HG03280 (cell line): ENCODE measurements at regions not wholly inside any gene's neighbourhood (a gene's known extent, or its start where the extent isn't known, plus 50 kb on each side); places are given as distances from the start of the nearest gene placed in this dataset.

Experiments used
- ATAC-seq: cut with Tn5 transposase; IDR thresholded peaks from one replicate; pipeline ENCODE4 v1.9.1; 2021; ENCODE audit warnings: mild to moderate bottlenecking, moderate library complexity; ENCODE audit not compliant: unreplicated experiment

- ATAC-seq: no peak
Observed at GRCh38 chr18:66759050-66759828, 155.3 kb upstream of the CDH19 start.

- no peak for ATAC-seq
Observed at GRCh38 chr18:66757946-66758345, 154.1 kb upstream of the CDH19 start.

DNA sequence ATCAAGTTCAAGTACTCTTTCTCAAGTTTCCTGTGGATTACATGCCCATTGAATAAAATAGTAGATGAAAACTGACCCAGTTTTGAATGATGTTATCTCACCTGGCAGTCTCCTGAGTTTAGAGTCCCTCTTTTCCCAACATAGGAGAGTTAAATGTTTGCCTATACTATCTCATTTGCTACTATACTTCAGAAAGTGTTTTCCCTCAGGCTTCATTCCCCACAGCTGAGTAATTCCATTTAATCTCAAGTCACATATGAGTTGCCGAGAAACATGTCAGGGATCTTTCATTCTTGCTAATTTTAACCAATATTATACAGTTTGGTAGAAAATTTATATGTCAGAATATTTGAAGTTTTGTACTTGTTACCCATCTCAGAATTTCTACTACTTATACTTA, 150.4 kb upstream of the CDH19 start:
- ATAC-seq: no peak

DNA sequence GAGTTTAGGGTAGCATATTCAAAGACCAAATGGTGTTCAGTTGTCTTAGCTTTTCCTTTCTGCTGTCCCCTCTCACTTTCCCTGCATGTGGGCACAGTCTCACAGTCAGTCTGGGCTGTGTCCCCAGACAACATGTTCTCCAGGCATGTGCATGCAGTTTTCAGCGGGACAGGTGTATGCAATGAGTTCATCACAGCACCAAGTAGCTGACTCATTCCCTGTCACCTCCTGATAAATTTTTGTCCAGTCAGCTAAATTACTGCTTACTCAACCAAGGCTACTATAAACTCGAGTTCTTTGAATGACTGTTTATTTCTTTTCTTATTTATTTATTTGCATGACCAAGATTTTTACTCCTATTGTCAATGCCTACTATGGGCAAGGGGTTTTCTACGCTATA, 148.8 kb upstream of the CDH19 start:
- ATAC-seq: no peak

DNA sequence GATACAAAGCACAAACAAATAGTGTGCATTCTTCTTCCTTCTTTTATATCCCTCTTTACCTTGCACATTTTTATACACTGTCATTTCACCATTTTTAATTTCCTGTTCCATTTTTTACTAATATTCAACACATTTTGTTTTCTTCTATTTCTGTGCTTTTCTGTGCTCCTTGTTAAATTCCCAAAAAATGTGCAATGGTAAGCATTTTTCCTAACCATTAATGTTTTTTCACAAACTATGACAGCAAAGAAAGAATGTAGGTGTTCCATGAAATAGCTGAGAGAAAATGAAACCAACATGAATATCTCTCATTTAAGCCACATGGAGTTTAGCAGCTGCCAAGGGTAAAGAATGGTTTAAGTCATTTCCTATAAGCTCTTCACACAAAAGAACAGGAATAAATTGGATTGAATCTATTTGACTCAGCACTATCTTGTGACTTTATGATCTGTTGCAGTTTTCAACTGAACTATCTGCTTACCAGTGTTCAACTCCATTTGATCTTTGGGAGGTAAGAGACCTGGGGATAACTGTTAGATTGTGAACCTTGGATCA, 145.7 kb upstream of the CDH19 start:
- ATAC-seq: no peak

DNA sequence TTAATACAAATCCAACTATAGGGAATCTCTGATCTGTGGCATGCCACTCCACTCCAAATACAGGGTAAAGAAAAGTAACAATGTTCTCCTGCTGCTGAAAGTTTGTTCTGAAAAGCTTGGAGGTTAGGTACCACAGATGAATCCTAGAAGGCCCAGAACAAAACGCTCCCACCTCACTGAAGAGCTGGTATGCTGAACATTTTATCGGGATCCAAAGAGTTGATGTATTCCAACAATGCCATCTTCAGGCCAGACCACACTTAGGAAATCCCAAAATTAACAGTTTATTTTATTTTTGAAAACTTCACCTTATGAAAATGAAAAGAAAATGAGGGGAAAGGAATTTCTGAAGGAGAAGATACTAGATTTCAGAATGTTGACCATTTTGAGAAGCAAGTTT, 145.1 kb upstream of the CDH19 start:
- no peak for ATAC-seq

DNA sequence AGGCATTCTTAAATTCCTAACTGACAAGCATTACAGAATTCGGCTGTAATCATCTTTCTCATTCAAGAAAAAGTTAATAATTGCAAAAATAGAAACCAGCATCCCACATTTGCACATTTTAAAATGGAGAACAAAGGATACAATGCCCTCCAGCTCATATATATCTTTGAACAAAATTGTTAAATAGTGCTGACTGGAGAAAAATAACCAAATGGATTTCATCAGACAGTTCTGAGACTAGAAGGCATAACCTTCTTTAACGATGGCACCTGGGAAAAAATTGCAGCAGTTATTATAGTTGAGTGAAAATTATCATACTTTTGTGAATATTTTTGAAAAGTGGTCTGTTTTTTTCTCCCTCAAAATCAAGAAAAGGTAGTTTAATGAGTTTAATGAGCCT, 138.9 kb upstream of the CDH19 start:
- ATAC-seq: no peak

DNA sequence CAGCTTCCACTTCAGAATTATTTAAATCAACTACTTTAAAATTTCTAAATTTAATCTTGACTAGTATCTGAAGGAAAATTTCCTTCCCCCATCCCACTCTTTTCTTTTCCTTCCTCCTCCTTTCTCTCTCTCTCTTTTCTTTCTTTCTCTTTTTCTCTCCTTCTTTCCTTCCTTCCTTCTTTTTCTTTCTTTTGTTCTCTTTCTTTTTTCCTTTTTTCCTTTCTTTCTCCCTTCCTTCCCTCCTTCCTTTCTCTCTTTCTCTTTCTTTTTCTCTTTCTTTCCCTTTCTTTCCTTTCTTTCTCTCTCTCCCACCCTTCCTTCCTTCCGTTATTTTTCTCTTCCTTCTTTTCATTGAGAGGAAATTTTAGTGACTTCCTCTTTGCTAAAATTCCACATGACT, 132.0 kb upstream of the CDH19 start:
- ATAC-seq: no peak

DNA sequence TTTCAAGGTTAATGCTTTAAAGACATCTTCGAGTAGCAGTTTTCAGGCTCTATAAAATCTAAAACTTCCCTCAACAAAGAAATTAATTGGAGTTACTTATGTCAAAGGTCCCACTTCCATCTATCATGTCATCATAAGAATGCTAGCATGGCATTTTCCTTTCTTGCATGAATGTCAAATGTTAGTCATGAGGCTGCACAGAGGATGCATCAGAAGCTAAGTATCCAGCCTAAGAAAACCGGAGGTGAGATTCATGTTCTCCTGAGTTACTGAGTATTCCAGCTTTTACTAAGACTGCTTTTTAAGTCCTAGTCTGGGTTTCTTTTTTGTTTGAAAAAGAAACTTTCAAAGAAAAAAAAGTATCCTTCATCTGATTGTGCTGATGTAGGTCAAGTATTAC, 130.6 kb upstream of the CDH19 start:
- no peak for ATAC-seq

DNA sequence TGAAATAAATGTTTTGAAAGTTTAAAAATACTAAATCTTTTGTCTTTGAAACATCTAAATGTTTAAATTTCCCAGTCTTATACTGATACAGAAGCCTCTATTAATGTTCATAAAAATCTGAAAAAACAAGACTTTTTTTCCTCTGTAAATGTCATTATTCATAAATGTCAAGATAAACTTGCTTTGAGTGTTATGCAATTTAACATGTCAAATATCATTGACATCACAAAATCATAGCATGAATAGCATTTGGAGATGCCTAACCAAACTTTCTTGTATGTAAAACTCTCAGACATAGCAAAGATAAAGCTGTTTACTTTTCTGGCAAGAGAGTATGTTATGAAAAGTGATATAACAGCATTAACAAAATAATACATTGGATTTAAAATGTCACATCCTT, 128.0 kb upstream of the CDH19 start:
- ATAC-seq: no peak

DNA sequence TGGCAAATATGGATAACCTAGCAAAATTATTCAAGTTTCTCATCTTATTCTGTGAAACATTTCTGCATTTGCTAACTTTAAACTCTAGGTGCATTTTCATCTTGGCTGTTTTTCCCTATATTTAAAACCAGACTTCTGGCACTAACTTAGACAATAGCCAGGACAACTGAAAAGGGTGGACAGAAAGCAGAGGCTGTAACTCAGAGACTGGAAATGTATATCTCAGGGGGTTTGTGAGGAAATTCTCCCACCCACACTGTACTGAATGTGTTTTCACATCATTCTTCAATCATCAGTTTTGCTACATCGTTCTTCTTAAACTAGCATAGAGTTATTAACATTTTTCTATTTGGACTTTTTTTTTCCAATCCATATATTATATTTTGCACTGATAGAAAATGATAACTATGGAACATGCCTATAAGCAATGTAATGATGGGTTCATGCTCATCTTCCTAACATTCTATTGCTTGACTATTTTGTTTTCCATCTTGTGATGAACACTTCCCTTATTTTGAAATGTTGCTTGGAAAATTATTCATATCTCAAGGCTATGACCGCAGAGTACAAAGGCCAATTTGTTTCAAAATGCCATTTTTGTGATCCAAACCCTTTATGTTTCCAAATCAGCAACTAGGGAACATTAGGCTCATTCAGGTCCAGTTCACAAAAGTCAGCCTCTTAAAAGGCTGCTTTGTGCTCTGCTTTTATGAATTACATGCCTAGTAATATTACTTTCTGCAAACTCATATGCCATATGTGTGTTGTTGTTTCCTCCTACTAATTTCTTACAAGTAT, 125.8 kb upstream of the CDH19 start:
- no peak for ATAC-seq

- ATAC-seq: no peak
Observed at GRCh38 chr18:66728951-66729350, 125.1 kb upstream of the CDH19 start.

- no peak for ATAC-seq
Observed at GRCh38 chr18:66727991-66728390, 124.1 kb upstream of the CDH19 start.

DNA sequence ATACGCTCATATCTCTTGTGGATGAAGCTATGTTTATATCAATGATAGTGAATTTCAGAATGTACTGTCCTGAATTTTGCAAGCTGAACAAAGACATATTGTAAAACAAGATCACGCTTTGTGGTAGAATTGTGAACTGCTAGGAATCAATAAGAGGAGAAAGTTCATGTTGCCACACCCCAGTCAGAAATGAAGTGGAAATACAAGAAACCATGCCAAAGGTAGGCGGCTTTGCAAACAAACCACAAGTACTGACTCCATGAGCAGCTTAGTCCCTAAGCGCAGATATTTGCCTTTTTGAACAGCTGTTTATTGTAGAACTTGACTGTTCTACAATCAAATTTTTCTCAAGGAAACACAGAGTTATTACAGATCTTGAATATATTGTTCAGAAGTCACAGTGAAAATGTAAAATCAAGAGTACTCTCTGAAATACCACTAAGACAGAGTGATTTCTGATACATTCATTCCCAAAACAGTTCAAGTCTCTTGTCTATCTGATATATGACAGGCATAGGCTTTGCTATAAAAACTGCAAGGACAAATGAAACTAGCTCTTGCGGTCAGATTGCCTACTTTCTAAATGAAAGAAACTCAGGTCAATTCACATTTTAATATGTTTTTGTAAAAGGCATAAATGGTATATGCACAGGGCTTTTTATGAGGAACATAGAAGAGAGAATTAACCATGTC, 120.9 kb upstream of the CDH19 start:
- no peak for ATAC-seq

DNA sequence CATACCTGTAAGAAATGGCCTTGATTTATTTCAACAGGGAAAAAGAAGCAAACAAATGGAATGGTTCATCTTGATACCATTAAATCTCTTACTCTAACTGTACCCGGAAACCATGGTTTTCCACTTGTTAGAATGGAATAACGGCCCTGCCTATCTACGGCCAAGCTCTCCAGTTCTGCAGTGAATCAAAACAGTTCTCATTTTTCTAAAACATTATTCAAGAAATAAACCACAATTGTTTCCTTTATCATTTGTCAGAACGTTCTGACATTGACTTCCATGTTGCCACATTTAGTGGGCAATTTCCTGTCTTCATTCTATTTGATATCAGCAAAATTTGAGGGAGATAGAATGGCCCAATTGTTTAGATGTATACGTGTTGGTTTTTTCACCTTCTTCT, 118.8 kb upstream of the CDH19 start:
- no peak for ATAC-seq

DNA sequence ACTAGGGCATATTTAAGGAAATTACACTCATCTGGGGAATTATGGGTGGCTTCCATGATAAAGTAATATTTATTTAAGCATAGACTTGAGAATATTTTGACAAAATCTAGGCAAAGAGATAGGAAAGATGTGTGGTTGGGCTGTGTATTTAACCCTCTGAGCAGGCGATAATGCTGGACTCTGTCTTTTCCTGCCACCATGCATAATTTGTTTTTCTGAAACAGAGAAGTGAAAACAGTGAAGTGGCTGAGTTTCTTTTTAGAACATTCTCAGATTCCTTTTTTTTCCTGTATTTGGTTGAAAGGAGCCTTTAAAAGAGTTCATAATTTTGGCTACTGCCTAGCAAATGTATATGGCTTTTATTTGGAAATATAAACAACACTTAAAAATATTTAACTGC, 104.8 kb upstream of the CDH19 start:
- no peak for ATAC-seq

GRCh38 chr18:66707473-66707872, 103.6 kb upstream of the CDH19 start:
- ATAC-seq: no peak

DNA sequence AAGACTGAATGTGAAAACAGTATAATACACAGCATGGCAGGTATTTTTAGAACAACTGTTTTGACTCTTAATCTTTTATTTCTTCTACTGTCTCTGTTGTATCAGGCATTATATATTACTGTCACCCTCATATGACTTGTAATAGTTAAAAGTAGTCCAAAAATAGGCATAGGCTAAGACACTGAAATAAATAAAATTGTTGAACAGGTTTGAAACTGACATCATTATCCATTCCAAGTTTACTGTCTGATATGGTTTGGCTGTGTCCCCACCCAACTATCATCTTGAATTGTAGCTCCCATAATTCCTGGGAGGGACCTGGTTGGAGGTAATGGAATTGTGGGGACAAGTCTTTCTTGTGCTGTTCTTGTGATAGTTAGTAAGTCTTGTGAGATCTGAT, 91.4 kb upstream of the CDH19 start:
- ATAC-seq: no peak

GRCh38 chr18:66694852-66695251, 91.0 kb upstream of the CDH19 start:
- no peak for ATAC-seq

DNA sequence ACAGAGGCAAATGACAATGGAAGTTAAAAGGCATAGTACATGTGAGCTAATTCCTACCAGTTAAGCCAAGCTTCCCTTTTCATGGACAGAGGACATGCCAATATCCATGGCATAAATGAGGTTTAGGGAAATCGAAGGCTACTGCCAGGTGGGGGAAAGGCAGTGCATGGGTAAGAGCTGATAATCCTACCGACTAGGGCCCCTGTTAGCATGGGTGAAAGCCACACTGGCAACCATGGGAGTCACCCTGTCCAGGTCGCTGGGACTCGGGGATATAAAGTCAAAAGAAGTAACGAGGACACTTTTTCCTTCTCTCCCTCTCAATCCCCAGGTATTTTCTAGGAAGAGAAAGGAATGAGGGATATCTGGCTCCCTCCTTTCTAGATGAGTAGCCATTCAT, 83.7 kb upstream of the CDH19 start:
- no peak for ATAC-seq

DNA sequence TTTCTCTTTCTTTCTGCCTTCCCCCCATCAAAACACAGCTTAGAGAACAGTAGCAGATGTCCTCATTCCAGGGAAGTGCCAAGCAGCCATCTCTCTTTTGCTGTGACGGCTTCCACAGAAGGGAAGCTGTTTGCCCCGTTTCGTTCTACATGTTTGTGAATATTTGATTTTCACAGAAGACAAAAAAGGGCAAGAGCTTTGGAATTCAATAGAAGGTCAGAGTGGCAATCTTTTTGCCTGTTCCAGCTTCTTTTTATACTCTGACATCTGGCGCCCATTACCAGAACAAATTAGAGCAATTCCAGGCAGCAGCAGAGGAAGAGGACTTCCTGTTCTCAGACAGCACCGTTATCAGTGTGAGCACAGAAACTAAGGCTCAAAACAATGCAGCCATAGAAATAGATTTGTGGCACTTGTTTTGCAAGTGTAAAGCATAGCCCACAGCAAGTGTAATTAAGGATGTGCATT, 79.0 kb upstream of the CDH19 start:
- no peak for ATAC-seq
